Activated T-helper 2 cell treated with anti-CD3 and anti-CD28 coated beads, Interferon-gamma antibody, Interleukin-2, Interleukin-4, amounts not matched to agents 10 μg/mL and 5 μg/mL and 100 μg/mL, durations not matched to agents 14 hours and 24 hours and 36 hours (primary cell): ENCODE measurements at regions not wholly inside any gene's neighbourhood (a gene's known extent, or its start where the extent isn't known, plus 50 kb on each side); places are given as distances from the start of the nearest gene placed in this dataset.

Experiments
- DNase-seq: peaks from one replicate; pipeline ENCODE4 v3.0.0; 2021; ENCODE audit warnings: low spot score
- H3K27ac Mint-ChIP-seq: one replicate; pipeline ENCODE4 v1.8.0; 2021; ENCODE audit warnings: mixed read lengths
- H3K27me3 Mint-ChIP-seq: one replicate; pipeline ENCODE4 v1.8.0; 2021; ENCODE audit warnings: low read depth, mixed read lengths
- H3K36me3 Mint-ChIP-seq: one replicate; pipeline ENCODE4 v1.8.0; 2021; ENCODE audit warnings: low read depth, mixed read lengths
- H3K4me1 Mint-ChIP-seq: one replicate; pipeline ENCODE4 v1.8.0; 2021; ENCODE audit warnings: low read depth, mixed read lengths
- H3K4me3 Mint-ChIP-seq: one replicate; pipeline ENCODE4 v1.8.0; 2021; ENCODE audit warnings: low read depth, mild to moderate bottlenecking, moderate library complexity, mixed read lengths
- H3K9me3 Mint-ChIP-seq: one replicate; pipeline ENCODE4 v1.8.0; 2021; ENCODE audit warnings: mixed read lengths
- intact Hi-C: fragments of 100-400 bp; cut with micrococcal nuclease; formaldehyde crosslinking; loops from one replicate; pipeline ENCODE4 v1.15.1; 2023

DNA sequence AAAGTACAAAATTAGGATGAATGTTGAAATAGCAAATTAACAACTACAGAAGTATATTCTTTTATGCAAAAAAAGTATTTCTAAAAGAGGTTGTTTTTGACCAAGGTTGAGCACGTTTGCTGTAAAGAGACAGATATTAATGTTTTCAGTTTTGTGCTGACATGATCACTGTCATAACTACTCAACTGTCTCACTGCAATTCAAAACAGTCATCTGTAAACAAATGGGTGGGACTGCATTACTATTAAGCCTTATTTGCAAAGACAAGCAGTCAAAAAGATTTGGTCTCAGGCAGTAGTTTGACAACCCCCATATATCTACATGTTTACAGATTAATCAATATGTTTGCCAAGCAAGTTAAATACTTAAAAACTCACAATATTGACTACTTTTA lies 109.1 kb upstream of the ZNF385D start:
- Mint-ChIP-seq H3K4me3 (no peak overlapping the region), H3K36me3 (no peaks in the 10 kb centered on the region), H3K27me3 (no peaks in the 10 kb centered on the region), H3K27ac (no peak overlapping the region), H3K9me3 (peaks cover 14% of the 10 kb centered on the region), H3K4me1 (no peaks in the 10 kb centered on the region)
- no peak for DNase-seq
- intact Hi-C loops, result no loop called here

DNA sequence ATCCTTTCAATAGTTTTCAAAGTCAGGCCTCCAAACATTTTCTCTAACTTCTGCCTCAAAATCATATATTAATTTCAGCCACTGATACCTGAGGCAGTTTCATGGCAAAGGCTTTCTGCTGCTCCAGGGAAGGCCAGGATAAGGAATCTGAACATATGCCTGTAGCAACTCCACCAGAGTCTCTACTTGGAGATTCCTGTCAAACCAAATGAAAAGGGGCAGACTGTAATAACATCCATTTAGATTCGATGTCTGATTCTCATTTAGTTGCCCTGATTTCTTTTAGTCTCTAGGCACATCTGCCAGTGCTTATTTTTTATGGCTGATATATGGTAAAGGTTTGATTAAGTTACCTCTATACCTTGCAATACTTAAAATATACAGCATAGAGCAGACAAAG lies 109.6 kb upstream of the ZNF385D start:
- Mint-ChIP-seq H3K4me1 (no peaks in the 10 kb centered on the region), H3K27ac (no peak overlapping the region), H3K4me3 (no peak overlapping the region), H3K36me3 (no peaks in the 10 kb centered on the region), H3K27me3 (no peaks in the 10 kb centered on the region), H3K9me3 (peaks cover 17% of the 10 kb centered on the region)
- intact Hi-C loops, result no loop called here
- DNase-seq, result no peak

DNA sequence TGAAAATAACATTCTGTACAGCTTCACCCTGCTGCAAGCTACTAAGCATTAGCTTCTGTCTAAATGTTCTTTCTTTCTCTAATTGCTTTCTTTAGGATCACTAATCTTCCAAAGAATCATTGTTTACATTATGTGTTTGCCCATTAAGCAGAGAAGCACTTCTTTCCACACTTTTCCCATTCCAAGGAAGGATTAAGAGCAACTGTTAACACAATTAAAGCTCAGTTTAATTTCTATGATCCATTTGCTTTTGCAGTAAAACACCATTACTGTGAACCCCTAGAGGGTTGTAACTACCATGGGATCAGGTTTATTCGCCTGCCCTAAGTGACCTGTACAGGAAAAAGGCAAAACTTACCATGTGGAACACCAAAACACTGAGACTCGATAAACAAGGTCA lies 125.8 kb upstream of the ZNF385D start:
- H3K36me3 Mint-ChIP-seq, result no peaks in the 10 kb centered on the region
- DNase-seq, result no peak
- intact Hi-C loops, result no loop called here
- H3K27me3 Mint-ChIP-seq, result no peaks in the 10 kb centered on the region
- no peak overlapping the region for H3K4me3 Mint-ChIP-seq
- peaks cover 30% of the 10 kb centered on the region for H3K9me3 Mint-ChIP-seq
- no peaks in the 10 kb centered on the region for H3K4me1 Mint-ChIP-seq
- H3K27ac Mint-ChIP-seq, result no peak overlapping the region

DNA sequence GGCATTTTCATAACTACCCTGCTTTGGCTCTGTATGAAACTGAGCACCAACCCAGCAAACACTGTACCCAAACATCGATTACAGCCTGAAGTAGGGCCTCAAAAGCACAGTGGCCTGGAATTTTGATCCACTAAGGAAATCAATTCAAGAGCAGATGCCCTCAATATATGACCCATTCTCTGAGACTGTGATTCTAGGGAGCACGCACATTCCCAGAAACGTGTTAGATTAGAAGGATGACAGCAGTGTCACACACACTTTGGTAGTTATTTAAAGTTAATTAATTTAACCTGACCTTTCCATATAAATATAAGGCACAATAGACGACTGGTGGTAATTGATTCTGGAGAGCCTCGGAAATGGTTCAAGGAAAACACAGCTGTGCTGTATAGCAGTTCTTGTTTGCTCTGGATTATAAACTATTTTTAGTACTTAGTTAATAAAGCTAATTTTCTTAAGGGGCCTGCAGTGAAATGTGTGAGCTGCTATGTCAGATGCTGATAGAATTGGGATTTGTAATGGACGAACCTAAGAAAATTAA lies 126.3 kb upstream of the ZNF385D start:
- peaks cover 30% of the 10 kb centered on the region for H3K9me3 Mint-ChIP-seq
- no peak for DNase-seq
- no peaks in the 10 kb centered on the region for H3K27me3 Mint-ChIP-seq
- H3K36me3 Mint-ChIP-seq, result no peaks in the 10 kb centered on the region
- H3K4me3 Mint-ChIP-seq, result no peak overlapping the region
- no peak overlapping the region for H3K27ac Mint-ChIP-seq
- H3K4me1 Mint-ChIP-seq, result no peaks in the 10 kb centered on the region
- intact Hi-C loops, result no loop called here

DNA sequence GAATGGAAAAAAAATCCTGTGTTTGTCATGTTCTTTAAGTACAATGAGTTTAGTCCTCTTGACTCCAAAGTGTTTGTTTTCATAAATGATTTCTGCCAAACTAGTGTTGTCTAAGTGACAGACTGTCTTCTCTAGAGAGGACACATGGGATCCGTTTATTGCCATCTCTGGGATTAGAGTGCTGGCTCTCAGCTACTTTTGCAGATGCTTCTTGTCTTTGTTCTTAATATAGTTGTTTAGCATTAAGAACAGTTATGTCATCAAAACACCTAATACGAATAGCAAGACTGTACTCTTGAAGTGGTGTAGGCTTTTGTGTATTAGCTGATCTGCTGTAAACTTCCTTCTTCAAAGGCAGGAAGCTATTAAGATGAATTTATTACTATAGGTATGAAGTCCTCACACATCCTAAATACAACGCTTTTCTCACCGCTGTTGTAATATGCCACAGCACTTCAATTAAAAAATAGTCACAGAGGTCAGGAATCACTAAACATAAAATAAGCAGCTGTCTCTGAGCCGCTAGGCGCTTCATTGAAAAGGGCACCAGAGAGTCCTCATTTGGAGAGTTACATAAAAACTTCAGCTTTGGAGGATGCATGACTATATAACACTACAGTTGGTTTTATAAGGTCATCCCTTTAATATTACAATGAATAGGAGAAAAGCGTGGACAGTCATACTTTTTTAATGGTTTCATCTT lies 128.3 kb upstream of the ZNF385D start:
- no peak overlapping the region for H3K27ac Mint-ChIP-seq
- intact Hi-C loops, result no loop called here
- peaks cover 30% of the 10 kb centered on the region for H3K9me3 Mint-ChIP-seq
- no peaks in the 10 kb centered on the region for H3K36me3 Mint-ChIP-seq
- DNase-seq, result no peak
- H3K4me3 Mint-ChIP-seq, result no peak overlapping the region
- no peaks in the 10 kb centered on the region for H3K4me1 Mint-ChIP-seq
- H3K27me3 Mint-ChIP-seq, result no peaks in the 10 kb centered on the region

DNA sequence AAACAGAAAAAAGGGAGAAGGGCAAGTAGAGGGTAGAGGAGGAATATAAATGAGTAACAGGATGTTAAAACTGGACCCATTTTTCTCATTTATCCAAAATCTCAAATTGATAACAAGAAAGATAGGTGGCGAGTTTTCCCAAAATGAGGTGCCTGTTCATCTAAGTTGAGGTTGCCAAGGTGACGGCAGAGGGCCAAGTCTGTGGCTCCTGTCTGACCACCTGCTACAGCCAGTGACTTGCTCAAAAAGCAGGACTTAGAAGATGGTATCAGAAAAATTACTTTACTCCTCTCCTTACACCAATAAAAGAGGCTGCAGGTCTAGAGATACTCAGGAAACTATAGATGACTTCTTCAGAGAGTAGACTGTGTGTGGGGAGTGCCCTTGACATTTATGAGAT lies 137.6 kb upstream of the ZNF385D start:
- Mint-ChIP-seq H3K27me3 (no peaks in the 10 kb centered on the region), H3K4me3 (no peak overlapping the region), H3K4me1 (no peaks in the 10 kb centered on the region), H3K27ac (no peak overlapping the region), H3K36me3 (no peaks in the 10 kb centered on the region), H3K9me3 (peaks cover 18% of the 10 kb centered on the region)
- intact Hi-C loops, result no loop called here
- no peak for DNase-seq

DNA sequence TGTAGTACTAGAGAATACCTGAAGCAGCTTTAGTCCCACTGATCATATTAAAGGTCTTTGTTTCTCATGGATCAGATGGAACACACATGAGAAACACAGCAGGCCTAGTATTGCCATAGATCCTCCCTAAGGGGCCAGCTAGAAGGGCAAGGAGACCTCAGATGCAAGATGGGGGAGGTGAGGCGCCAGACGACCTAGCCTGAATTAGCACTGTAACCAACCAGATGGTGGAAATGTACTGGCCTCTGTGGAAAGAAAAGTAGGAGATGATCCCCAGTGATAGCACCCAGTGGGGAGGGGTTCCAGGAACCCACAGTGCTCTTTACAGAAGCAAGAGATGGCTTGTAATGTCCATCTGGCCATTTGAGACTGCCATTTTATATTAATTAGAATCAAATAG lies 138.2 kb upstream of the ZNF385D start:
- no peaks in the 10 kb centered on the region for H3K36me3 Mint-ChIP-seq
- intact Hi-C loops, result no loop called here
- peaks cover 17% of the 10 kb centered on the region for H3K9me3 Mint-ChIP-seq
- no peak overlapping the region for H3K27ac Mint-ChIP-seq
- no peak for DNase-seq
- H3K27me3 Mint-ChIP-seq, result no peaks in the 10 kb centered on the region
- H3K4me3 Mint-ChIP-seq, result no peak overlapping the region
- no peaks in the 10 kb centered on the region for H3K4me1 Mint-ChIP-seq

DNA sequence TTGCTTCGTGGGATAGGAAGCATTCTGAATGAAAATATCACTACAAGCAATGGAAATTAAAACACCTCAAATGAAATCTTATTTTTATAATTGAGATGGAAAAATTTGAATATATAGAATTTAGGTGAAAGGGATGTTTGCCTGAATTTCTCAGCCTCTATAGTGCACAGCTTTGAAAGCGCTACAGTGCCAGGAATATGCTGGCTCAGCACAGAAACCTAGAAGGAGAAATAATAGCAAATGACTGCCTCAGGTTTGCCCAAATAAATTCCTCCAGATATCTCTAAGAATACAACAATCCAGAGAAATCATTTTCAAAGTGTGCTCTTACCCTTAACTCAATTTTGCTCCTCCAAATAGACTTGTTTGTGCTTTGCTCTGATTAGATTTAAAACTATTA lies 141.1 kb upstream of the ZNF385D start:
- Mint-ChIP-seq H3K27ac (no peak overlapping the region), H3K4me1 (no peaks in the 10 kb centered on the region), H3K4me3 (no peak overlapping the region), H3K9me3 (peaks cover 11% of the 10 kb centered on the region), H3K36me3 (no peaks in the 10 kb centered on the region), H3K27me3 (no peaks in the 10 kb centered on the region)
- DNase-seq, result no peak
- intact Hi-C loops, result no loop called here

DNA sequence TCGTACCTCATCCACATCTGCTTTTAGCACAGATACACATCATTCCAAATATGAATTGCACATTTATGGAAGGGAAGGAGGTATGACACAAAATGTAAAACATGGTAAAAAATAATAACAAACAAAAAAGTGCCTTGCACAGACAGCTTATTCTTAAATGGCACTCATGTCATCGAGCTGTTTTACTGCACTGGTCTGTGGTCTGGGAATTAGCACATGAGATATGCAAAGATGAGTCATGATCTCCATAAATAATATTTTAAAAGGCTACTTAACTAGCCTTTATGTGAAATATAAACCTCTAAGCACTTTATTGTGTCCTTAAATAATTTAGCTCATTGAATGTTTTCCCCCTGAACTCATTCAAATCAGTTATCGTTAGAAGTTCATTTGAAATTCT lies 142.2 kb upstream of the ZNF385D start:
- Mint-ChIP-seq H3K4me1 (no peaks in the 10 kb centered on the region), H3K36me3 (no peaks in the 10 kb centered on the region)

DNA sequence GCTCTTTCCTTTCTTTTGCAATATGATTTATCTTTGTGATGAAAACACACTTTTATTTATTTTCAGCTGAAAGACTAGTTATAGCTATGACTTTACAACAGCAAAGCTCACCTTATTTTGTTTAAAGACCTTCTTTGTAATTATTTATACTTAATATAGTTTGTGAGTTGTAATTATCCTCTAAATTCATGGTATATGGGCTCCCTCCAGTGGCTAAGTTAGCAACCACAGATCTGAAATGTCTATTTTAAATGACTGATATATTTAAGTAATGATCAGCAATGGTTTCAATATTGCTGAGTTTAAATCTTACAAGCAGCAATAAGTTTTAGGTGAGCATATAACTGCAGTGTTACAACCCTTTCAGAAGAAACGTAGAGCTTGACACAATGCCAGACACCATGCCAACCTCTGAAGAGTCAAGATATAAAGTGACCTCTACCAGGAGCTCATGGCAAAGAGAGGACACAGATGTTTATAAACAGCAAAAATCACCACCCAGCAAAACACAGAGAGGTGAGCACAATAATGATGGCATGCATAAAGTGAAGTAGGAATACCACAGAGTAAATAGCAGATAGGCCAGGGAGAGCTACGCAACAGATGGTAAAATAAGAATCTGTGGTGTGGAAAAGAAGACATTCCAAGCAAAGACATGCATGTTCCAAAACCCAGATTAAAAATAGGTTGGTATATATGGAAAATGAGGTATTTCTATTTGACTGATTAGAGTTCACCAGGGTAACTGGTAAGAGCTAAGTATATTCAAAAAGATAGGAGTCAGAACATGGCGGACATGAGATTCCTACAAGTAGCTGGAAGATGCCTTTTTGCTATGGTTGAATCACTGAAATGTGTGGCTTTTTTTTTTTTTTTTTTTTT lies 143.7 kb upstream of the ZNF385D start:
- no peak overlapping the region for H3K4me3 Mint-ChIP-seq

More for the DNA sequence above, 142.2 kb upstream of the ZNF385D start:
- DNase-seq, result no peak
- intact Hi-C loops, result no loop called here
- no peaks in the 10 kb centered on the region for H3K27me3 Mint-ChIP-seq
- H3K27ac Mint-ChIP-seq, result no peak overlapping the region
- peaks cover 11% of the 10 kb centered on the region for H3K9me3 Mint-ChIP-seq
- no peak overlapping the region for H3K4me3 Mint-ChIP-seq

DNA sequence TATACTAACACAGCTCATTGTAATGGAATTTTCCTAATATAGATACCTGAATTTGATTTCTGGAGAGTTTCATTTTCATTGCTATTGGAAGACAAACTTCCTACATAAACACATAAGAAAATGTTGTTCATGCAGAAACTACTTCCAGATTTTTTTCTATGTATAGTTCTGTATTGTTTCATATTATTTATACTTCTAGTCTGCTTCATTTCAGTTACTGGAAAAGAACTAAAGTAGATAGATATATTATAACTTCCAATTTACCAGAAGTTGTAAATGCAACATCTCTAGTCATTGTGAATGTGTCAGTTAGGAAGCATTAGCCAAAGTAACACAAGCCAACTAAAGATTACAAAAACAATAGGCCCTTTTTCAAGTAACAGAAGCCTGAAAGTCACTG lies 147.3 kb upstream of the ZNF385D start:
- Mint-ChIP-seq H3K4me1 (no peaks in the 10 kb centered on the region), H3K27ac (no peak overlapping the region), H3K27me3 (no peaks in the 10 kb centered on the region), H3K9me3 (peaks cover 7% of the 10 kb centered on the region), H3K4me3 (no peak overlapping the region), H3K36me3 (no peaks in the 10 kb centered on the region)
- DNase-seq, result no peak
- intact Hi-C loops, result no loop called here

More for the DNA sequence above, 143.7 kb upstream of the ZNF385D start:
- Mint-ChIP-seq H3K4me1 (no peaks in the 10 kb centered on the region), H3K27me3 (no peaks in the 10 kb centered on the region), H3K27ac (no peak overlapping the region), H3K9me3 (peaks cover 3% of the 10 kb centered on the region), H3K36me3 (no peaks in the 10 kb centered on the region)
- intact Hi-C loops, result no loop called here
- no peak for DNase-seq

DNA sequence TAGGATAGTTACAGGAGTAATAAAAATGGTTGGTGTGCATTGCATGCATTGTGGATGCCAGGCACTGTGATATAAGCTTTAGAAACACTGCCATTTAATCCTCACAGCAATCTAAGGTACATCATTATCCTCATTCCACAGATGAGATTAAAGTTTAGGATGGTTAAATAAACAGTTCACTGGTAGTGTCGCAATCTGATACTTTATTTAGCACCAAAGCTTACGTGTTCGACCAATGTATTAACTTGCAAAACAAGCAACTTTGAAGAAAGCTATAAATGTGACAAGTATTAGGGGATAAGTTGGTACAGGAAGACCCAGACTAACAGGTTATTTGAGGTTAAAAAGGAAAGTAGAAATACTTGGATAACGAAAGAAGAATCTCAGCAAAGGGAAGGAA lies 150.5 kb upstream of the ZNF385D start:
- H3K27me3 Mint-ChIP-seq, result no peaks in the 10 kb centered on the region
- H3K36me3 Mint-ChIP-seq, result no peaks in the 10 kb centered on the region
- peaks cover 11% of the 10 kb centered on the region for H3K9me3 Mint-ChIP-seq
- H3K4me3 Mint-ChIP-seq, result no peak overlapping the region
- no peak overlapping the region for H3K27ac Mint-ChIP-seq
- no peaks in the 10 kb centered on the region for H3K4me1 Mint-ChIP-seq
- intact Hi-C loops, result no loop called here
- DNase-seq, result no peak

DNA sequence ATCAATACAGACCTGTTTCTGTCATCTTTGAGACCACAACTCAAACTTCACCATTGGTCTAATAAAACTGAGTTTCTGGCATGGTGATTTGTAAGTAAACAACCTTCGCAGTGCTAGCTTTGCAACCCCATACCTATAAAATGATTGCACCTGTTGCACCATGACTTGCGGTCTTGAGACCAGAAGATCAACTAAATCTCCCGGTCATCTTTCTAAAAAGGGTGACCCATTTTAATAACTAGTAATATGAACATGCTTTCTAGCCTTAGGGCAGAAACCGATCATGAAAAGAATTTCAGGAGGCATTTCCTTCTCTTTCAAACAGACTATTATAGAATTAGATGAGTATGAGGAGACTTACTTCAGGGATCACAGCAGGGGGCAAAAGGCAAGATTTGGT lies 151.9 kb upstream of the ZNF385D start:
- Mint-ChIP-seq H3K4me3 (no peak overlapping the region), H3K36me3 (no peaks in the 10 kb centered on the region), H3K27me3 (no peaks in the 10 kb centered on the region), H3K9me3 (peaks cover 11% of the 10 kb centered on the region), H3K27ac (no peak overlapping the region), H3K4me1 (no peaks in the 10 kb centered on the region)
- no peak for DNase-seq
- intact Hi-C loops, result no loop called here
